Dedifferentiated amniotic fluid mesenchymal stem cell (primary cell): ENCODE measurements at regions not wholly inside any gene's neighbourhood (a gene's known extent, or its start where the extent isn't known, plus 50 kb on each side); places are given as distances from the start of the nearest gene placed in this dataset.
"Not testable (repeated sequence)": the region's sequence is repeated elsewhere in the genome, so short reads cannot be mapped to it uniquely, and the experiment has no call there.

ENCODE experiments used
- DNase-seq: peaks from one replicate; pipeline ENCODE4 v3.0.0-alpha.2; 2016; ENCODE audit errors: extremely low spot score

- no peak for DNase-seq
Observed at GRCh38 chr13:24618011-24618955, 61.9 kb upstream of the ATP12A start.

DNA sequence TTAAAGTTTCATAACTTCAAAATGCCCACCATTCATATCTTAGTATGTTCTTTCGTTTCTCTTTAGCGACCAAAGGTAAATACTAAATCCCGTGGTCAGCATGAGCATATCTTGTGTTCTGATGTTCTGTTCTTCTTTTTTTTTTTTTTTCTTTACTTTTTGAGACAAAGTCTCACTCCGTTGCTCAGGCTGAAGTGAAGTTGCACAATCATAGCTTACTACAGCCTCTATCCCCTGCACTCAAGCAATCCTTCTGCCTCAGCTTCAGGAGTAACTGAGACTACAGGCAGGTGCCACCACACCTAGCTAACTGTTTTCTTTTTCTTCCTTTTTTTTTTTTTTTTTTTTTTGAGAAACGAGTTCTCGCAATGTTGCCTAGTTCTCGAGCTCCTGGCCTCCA lies 60.9 kb upstream of the ATP12A start:
- DNase-seq = no peak

- DNase-seq = not testable (repeated sequence)
Observed at GRCh38 chr13:24622481-24623148, 57.6 kb upstream of the ATP12A start.

DNA sequence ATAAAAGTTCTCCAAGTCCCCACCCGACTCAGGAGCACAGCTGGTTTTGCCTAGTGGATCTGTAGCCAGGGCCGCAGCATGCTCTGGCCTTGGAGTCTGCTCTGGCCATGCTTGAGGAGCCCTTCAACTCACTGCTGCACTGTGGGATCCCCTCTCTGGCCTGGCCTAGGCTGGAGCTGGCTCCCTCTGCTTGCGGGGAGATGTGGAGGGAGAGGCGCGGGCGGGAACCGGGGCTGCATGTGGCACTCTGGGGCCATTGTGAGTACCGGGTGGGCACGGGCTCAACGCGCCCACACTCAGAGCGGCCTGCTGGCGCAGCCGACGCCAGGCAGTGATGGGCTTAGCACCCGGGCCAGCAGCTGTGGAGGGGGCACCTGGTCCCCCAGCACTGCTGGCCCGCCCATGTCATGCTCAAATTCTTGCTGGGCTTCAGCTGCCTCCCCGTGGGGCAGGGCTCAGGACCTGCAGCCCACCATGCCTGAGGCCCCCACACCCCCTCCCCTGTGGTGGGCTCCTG lies 57.0 kb upstream of the ATP12A start:
- no peak for DNase-seq

GRCh38 chr13:24624363-24624762 lies 55.8 kb upstream of the ATP12A start:
- no peak for DNase-seq

- DNase-seq = no peak
Observed at GRCh38 chr13:24624801-24625231, 55.4 kb upstream of the ATP12A start.

DNA sequence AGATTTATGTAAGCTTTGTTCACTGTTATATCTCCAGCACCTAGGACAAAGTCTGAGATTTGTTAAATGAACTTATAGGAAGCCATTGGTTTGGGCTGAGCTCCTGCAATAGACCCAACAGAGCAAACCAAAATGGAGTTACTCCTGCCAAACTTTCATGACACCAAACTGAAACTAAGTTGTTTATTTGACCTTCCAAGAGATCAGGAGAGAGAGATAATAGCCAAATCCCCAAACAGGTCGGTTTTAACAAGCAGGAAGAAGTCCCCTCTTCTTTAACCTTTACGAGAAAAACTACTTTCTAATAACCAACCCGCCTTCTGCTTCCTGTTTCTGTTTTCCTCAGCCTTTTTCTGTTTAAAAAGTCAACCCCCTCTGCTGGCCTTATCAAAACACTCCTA lies 54.9 kb upstream of the ATP12A start:
- DNase-seq = no peak

DNA sequence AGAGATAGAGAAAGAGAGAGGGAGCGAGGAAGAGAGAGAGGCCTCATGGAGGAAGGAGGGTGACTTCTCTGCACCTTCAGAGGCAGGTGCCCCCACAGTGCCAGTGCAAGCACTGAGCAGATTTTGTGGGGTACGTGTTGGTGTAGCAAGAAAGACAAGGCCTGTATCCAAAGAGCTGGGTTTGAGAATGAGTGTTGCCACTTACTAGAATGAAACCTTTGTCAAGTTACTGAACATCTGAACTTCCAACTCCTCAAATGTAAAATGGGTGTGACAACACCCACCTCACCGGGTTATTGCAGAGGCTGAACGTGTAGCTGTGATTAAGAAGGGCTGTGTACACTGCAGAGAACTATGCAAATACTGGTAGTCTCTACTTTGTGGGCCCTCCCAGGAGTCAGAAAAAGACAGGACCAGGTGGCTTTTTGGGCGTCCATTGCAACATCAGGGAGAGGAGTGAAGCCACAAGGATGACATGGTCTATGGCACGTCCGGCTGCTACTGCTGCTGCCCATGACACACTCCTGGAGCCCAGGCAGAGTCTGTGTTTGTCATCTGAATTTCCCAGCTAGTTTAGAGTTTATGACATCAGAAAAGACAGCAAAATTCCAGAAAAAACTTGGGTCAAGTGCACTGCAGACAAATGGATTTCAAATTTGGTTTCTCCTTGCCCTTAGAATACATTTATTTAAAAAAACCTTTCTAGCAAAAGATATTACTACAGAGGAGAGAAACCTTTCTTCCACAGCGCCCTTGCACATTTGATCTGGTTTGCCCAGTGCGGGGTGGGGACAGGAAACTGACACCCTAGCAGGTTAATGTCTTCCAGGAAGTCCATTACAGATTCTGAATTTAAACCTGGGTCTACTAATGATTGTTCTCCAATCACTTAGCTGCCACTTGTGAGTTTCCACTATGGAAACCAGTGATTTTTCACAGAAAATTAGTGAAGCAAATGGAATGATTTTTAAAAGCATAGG lies 54.0 kb upstream of the ATP12A start:
- no peak for DNase-seq

GRCh38 chr13:24627090-24627714 lies 53.0 kb upstream of the ATP12A start:
- no peak for DNase-seq

- no peak for DNase-seq
Observed at GRCh38 chr13:24627946-24628345, 52.3 kb upstream of the ATP12A start.

DNA sequence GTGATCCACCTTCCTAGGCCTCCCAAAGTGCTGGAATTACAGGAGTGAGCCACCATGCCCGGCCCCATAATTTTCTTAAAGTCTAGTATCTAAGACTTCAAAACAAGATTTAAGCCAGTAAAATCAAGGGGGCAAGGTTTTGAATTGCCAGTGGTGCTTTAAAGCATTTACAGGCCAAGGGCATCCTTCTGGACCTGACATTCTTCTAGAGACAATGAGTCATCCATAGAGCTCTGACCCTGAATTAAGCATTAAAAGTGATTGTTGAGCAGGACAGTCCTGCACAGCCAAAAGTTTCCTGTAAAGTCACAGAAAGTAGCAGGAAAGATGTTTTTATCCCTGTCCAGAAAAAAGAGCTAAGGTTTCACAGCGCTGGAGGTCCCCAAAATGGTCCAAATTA lies 50.9 kb upstream of the ATP12A start:
- DNase-seq = no peak

GRCh38 chr13:24630121-24630520 lies 50.1 kb upstream of the ATP12A start:
- DNase-seq = no peak
